ENCODE measurements at regions not wholly inside any gene's neighbourhood (a gene's known extent, or its start where the extent isn't known, plus 50 kb on each side); places are given as distances from the start of the nearest gene placed in this dataset.

- intact Hi-C loops (cut with DNase I; ENCODE audit: low total_unique reads), result no loop called here
- DNase-seq (ENCODE audit: low spot score in 2 of 2), result no peak
- 37% methylated on average over 2 of the region's 2 CpGs for WGBS, 2 donors
Measured at GRCh38 chr18:77395953-77396352, 146.3 kb downstream of the GALR1 start.

GRCh38 chr18:77397056-77397455, 147.4 kb downstream of the GALR1 start:
- intact Hi-C loops (cut with DNase I; ENCODE audit: low total_unique reads), result no loop called here
- TF ChIP-seq, protein P1, sequence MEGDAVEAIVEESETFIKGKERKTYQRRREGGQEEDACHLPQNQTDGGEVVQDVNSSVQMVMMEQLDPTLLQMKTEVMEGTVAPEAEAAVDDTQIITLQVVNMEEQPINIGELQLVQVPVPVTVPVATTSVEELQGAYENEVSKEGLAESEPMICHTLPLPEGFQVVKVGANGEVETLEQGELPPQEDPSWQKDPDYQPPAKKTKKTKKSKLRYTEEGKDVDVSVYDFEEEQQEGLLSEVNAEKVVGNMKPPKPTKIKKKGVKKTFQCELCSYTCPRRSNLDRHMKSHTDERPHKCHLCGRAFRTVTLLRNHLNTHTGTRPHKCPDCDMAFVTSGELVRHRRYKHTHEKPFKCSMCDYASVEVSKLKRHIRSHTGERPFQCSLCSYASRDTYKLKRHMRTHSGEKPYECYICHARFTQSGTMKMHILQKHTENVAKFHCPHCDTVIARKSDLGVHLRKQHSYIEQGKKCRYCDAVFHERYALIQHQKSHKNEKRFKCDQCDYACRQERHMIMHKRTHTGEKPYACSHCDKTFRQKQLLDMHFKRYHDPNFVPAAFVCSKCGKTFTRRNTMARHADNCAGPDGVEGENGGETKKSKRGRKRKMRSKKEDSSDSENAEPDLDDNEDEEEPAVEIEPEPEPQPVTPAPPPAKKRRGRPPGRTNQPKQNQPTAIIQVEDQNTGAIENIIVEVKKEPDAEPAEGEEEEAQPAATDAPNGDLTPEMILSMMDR (IDR thresholded peaks at IDR 0.05), result no peak
- no peak for TF ChIP-seq POLR2A (IDR thresholded peaks at IDR 0.05)
- 77 to 86% methylated on average over 6 of the region's 6 CpGs for WGBS, 2 donors
- DNase-seq (ENCODE audit: low spot score in 2 of 2), result no peak
- H3K4me3 ChIP-seq (ENCODE audit: low read depth, poor library complexity, severe bottlenecking), result no peak overlapping the region

More at GRCh38 chr18:77395953-77396352, 146.3 kb downstream of the GALR1 start:
- H3K4me3 ChIP-seq (ENCODE audit: low read depth, poor library complexity, severe bottlenecking), result no peak overlapping the region
- TF ChIP-seq, protein P1 (IDR thresholded peaks at IDR 0.05), result no peak
- no peak for TF ChIP-seq POLR2A (IDR thresholded peaks at IDR 0.05)

DNA sequence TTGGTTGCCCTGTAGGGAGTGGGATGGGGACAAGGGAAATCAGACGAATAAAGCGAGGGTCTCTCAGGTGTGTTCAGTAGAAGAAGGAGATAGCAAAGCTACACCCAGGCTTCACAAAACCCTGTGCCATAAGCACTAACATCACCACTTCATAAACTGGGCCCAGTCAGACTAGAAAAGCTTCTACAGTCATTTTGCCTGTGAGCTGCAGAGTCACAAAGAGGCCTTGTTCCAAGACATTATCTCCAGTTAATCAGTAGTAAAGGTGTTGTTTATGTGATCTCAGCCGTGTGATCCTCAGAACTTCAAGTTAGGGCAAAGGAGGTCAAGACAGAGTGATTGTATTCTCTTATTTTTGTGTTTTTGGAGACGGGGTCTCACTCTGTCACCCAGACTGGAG, 148.0 kb downstream of the GALR1 start:
- DNase-seq (ENCODE audit: low spot score in 2 of 2), result no peak
- 62 to 76% methylated on average over 4 of the region's 4 CpGs for WGBS, 2 donors
- H3K4me3 ChIP-seq (ENCODE audit: low read depth, poor library complexity, severe bottlenecking), result no peak overlapping the region
- no peak for TF ChIP-seq POLR2A (IDR thresholded peaks at IDR 0.05)
- TF ChIP-seq, protein P1 (IDR thresholded peaks at IDR 0.05), result no peak
- intact Hi-C loops (cut with DNase I; ENCODE audit: low total_unique reads), result no loop called here

DNA sequence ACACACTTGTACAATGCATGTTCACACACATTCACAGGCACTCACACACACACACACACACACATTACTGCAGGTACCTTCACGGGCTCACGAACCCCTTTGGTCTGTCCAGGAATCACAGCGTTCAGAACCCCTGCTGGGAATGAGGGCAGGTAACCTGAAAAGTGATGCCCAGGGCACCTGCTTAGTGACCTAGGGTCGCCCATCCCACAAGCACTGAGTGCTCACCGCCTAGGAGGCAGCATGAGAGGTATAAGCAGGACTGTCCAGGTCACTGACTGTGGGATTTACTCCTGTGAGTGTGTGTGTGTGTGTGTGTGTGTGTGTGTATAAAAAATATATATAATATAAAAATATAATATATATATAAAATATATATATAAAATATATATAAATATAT, 150.9 kb downstream of the GALR1 start:
- WGBS, 2 donors, result 86% methylated on average over 5 of the region's 5 CpGs
- no peak for DNase-seq (ENCODE audit: low spot score in 2 of 2)
- intact Hi-C loops (cut with DNase I; ENCODE audit: low total_unique reads), result no loop called here
- no peak for TF ChIP-seq POLR2A (IDR thresholded peaks at IDR 0.05)
- TF ChIP-seq, protein P1 (IDR thresholded peaks at IDR 0.05), result no peak
- no peak overlapping the region for H3K4me3 ChIP-seq (ENCODE audit: low read depth, poor library complexity, severe bottlenecking)

GRCh38 chr18:77401173-77401572, 151.5 kb downstream of the GALR1 start:
- no peak overlapping the region for H3K4me3 ChIP-seq (ENCODE audit: low read depth, poor library complexity, severe bottlenecking)
- WGBS, 2 donors, result 73 to 80% methylated on average over 9 of the region's 9 CpGs
- no peak for DNase-seq (ENCODE audit: low spot score in 2 of 2)
- intact Hi-C loops (cut with DNase I; ENCODE audit: low total_unique reads), result no loop called here
- TF ChIP-seq, protein P1 (IDR thresholded peaks at IDR 0.05), result no peak
- TF ChIP-seq POLR2A (IDR thresholded peaks at IDR 0.05), result no peak

GRCh38 chr18:77403969-77404535, 154.4 kb downstream of the GALR1 start:
- intact Hi-C loops (cut with DNase I; ENCODE audit: low total_unique reads), result no loop called here

More at GRCh38 chr18:77403969-77404535, 154.4 kb downstream of the GALR1 start:
- no peak overlapping the region for H3K4me3 ChIP-seq (ENCODE audit: low read depth, poor library complexity, severe bottlenecking)
- DNase-seq (ENCODE audit: low spot score in 2 of 2), result no peak
- 86 to 92% methylated on average over 14 of the region's 14 CpGs for WGBS, 2 donors
- no peak for TF ChIP-seq POLR2A (IDR thresholded peaks at IDR 0.05)
- TF ChIP-seq, protein P1 (IDR thresholded peaks at IDR 0.05), result no peak
